Nephron progenitor cell (in vitro differentiated cells): ENCODE measurements at regions not wholly inside any gene's neighbourhood (a gene's known extent, or its start where the extent isn't known, plus 50 kb on each side); places are given as distances from the start of the nearest gene placed in this dataset.

Experiments used
- DNase-seq: peaks from one replicate; pipeline ENCODE4 v3.0.0; 2021
- H3K27ac Mint-ChIP-seq: 2 replicates; pipeline ENCODE4 v1.8.0; 2021; ENCODE audit warnings: mild to moderate bottlenecking, moderate library complexity, mixed read lengths
- H3K27me3 Mint-ChIP-seq: 2 replicates; pipeline ENCODE4 v1.8.0; 2021; ENCODE audit warnings: mild to moderate bottlenecking, low read depth, mixed read lengths; ENCODE audit not compliant: poor library complexity
- H3K36me3 Mint-ChIP-seq: 2 replicates; pipeline ENCODE4 v1.8.0; 2021; ENCODE audit warnings: low read depth, mixed read lengths
- H3K4me1 Mint-ChIP-seq: 2 replicates; pipeline ENCODE4 v1.8.0; 2021; ENCODE audit warnings: mixed read lengths
- H3K4me3 Mint-ChIP-seq: 2 replicates; pipeline ENCODE4 v1.8.0; 2021; ENCODE audit warnings: mild to moderate bottlenecking, moderate library complexity, mixed read lengths
- H3K9me3 Mint-ChIP-seq: 2 replicates; pipeline ENCODE4 v1.8.0; 2021; ENCODE audit warnings: mild to moderate bottlenecking, moderate library complexity, mixed read lengths
- CTCF ChIP-seq: fragments of 200-600 bp; sonication (generic); IDR thresholded peaks from 2 replicates; pipeline ENCODE4 v1.5.0; 2021; ENCODE audit warnings: antibody characterized with exemption

- Mint-ChIP-seq H3K4me1 (peaks cover 18% of the 10 kb centered on the region), H3K4me3 (no peak overlapping the region), H3K36me3 (no peaks in the 10 kb centered on the region), H3K27me3 (peaks cover 27% of the 10 kb centered on the region), H3K9me3 (peaks cover 10% of the 10 kb centered on the region), H3K27ac (no peak overlapping the region)
- TF ChIP-seq CTCF: no peak
- no peak for DNase-seq
Observed at GRCh38 chr20:37584238-37584807, 56.6 kb upstream of the BLCAP start.

GRCh38 chr20:37581246-37581645 is 53.6 kb upstream of the BLCAP start:
- peaks cover 19% of the 10 kb centered on the region for H3K27me3 Mint-ChIP-seq
- peaks cover 44% of the 10 kb centered on the region for H3K4me1 Mint-ChIP-seq
- H3K4me3 Mint-ChIP-seq: no peak overlapping the region
- no peaks in the 10 kb centered on the region for H3K36me3 Mint-ChIP-seq
- no peak overlapping the region for H3K27ac Mint-ChIP-seq
- DNase-seq: no peak
- no peak for TF ChIP-seq CTCF
- peaks cover 7% of the 10 kb centered on the region for H3K9me3 Mint-ChIP-seq

GRCh38 chr20:37580069-37580468 is 52.4 kb upstream of the BLCAP start:
- DNase-seq: no peak
- peaks cover 48% of the 10 kb centered on the region for H3K4me1 Mint-ChIP-seq
- H3K36me3 Mint-ChIP-seq: no peaks in the 10 kb centered on the region

GRCh38 chr20:37579106-37579505 is 51.4 kb upstream of the BLCAP start:
- Mint-ChIP-seq H3K27me3 (peaks cover 12% of the 10 kb centered on the region), H3K9me3 (no peaks in the 10 kb centered on the region)
- no peak for TF ChIP-seq CTCF

More at GRCh38 chr20:37580069-37580468, 52.4 kb upstream of the BLCAP start:
- Mint-ChIP-seq H3K9me3 (no peaks in the 10 kb centered on the region), H3K27me3 (peaks cover 18% of the 10 kb centered on the region), H3K4me3 (no peak overlapping the region), H3K27ac (no peak overlapping the region)
- TF ChIP-seq CTCF: no peak

GRCh38 chr20:37577981-37578380 is 50.3 kb upstream of the BLCAP start:
- H3K4me1 Mint-ChIP-seq: peaks cover 48% of the 10 kb centered on the region
- no peak for TF ChIP-seq CTCF
- no peak overlapping the region for H3K4me3 Mint-ChIP-seq
- H3K36me3 Mint-ChIP-seq: no peaks in the 10 kb centered on the region
- H3K9me3 Mint-ChIP-seq: no peaks in the 10 kb centered on the region
- DNase-seq: no peak
- H3K27me3 Mint-ChIP-seq: peaks cover 16% of the 10 kb centered on the region
- H3K27ac Mint-ChIP-seq: no peak overlapping the region

More at GRCh38 chr20:37579106-37579505, 51.4 kb upstream of the BLCAP start:
- peak; percentile 23 for DNase-seq
- Mint-ChIP-seq H3K4me3 (no peak overlapping the region), H3K36me3 (no peaks in the 10 kb centered on the region), H3K27ac (no peak overlapping the region), H3K4me1 (peaks cover 48% of the 10 kb centered on the region)
